ENCODE measurements at regions not wholly inside any gene's neighbourhood (a gene's known extent, or its start where the extent isn't known, plus 50 kb on each side); places are given as distances from the start of the nearest gene placed in this dataset.

DNA sequence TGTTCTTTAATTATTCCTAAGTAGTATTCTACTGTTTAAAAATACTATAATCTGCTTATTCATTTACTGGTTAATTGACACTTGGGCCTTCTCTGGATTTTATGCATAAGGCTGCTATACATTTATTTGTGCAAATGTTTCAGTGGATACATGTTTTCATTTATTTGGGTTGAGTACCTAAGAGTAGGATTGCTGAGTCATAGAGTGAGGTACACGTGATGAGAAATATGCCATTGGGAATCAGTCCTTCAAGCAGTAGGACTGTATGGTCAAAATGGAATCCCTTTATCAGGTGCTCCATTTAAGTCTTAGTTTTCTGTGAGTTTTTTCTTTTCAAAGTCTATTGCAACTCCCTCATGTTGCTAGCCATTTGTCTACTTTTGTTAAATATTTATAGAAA, 275.2 kb upstream of the SORL1-AS1 start:
- TF ChIP-seq FOXP2 (optimal IDR thresholded peaks at IDR 0.05; ENCODE audit: borderline replicate concordance, extremely low read depth, extremely low read length, insufficient read depth) (no peak), SIN3A (IDR thresholded peaks at IDR 0.05; ENCODE audit: borderline replicate concordance, insufficient read depth, low read length) (no peak), POLR2AphosphoS5 (IDR thresholded peaks at IDR 0.05; ENCODE audit: low read depth, low read length) (no peak), TAF1 (IDR thresholded peaks at IDR 0.05; ENCODE audit: borderline replicate concordance, insufficient read depth, low read length) (no peak)
- TF ChIP-seq, protein P1, sequence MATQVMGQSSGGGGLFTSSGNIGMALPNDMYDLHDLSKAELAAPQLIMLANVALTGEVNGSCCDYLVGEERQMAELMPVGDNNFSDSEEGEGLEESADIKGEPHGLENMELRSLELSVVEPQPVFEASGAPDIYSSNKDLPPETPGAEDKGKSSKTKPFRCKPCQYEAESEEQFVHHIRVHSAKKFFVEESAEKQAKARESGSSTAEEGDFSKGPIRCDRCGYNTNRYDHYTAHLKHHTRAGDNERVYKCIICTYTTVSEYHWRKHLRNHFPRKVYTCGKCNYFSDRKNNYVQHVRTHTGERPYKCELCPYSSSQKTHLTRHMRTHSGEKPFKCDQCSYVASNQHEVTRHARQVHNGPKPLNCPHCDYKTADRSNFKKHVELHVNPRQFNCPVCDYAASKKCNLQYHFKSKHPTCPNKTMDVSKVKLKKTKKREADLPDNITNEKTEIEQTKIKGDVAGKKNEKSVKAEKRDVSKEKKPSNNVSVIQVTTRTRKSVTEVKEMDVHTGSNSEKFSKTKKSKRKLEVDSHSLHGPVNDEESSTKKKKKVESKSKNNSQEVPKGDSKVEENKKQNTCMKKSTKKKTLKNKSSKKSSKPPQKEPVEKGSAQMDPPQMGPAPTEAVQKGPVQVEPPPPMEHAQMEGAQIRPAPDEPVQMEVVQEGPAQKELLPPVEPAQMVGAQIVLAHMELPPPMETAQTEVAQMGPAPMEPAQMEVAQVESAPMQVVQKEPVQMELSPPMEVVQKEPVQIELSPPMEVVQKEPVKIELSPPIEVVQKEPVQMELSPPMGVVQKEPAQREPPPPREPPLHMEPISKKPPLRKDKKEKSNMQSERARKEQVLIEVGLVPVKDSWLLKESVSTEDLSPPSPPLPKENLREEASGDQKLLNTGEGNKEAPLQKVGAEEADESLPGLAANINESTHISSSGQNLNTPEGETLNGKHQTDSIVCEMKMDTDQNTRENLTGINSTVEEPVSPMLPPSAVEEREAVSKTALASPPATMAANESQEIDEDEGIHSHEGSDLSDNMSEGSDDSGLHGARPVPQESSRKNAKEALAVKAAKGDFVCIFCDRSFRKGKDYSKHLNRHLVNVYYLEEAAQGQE (IDR thresholded peaks at IDR 0.05; ENCODE audit: insufficient read depth in 1 of 2, low read depth in 2 of 2, low read length in 2 of 2), result no peak

DNA sequence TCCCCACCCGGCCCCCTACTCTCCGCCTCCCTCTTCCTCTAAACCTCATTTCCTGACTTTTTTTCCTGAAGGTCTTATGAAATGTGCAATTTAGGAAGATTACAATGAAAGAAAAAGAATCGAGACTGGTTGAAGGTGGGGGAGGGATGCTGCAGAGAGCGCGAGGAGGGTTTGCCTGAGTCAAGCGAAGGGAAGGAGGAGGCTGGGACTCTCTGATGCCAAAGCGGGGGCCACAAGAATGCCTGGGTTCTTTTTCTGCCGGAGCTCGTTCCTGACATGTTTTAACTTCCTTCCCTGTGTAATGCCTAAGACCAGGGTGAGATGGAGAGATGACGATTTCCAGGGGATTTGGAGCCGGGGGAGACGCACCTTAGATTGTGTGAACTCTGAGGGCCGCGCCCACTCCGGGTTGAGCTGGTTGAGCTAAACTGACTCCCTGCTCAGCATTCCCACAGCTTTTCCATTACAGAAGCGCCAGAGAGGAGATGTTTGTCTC, 270.5 kb upstream of the SORL1-AS1 start:
- TF ChIP-seq FOXP2 (optimal IDR thresholded peaks at IDR 0.05; ENCODE audit: borderline replicate concordance, extremely low read depth, extremely low read length, insufficient read depth) (no peak), POLR2AphosphoS5 (IDR thresholded peaks at IDR 0.05; ENCODE audit: low read depth, low read length) (peak; percentile 50; the same call in 1 of the 2 replicates)

DNA sequence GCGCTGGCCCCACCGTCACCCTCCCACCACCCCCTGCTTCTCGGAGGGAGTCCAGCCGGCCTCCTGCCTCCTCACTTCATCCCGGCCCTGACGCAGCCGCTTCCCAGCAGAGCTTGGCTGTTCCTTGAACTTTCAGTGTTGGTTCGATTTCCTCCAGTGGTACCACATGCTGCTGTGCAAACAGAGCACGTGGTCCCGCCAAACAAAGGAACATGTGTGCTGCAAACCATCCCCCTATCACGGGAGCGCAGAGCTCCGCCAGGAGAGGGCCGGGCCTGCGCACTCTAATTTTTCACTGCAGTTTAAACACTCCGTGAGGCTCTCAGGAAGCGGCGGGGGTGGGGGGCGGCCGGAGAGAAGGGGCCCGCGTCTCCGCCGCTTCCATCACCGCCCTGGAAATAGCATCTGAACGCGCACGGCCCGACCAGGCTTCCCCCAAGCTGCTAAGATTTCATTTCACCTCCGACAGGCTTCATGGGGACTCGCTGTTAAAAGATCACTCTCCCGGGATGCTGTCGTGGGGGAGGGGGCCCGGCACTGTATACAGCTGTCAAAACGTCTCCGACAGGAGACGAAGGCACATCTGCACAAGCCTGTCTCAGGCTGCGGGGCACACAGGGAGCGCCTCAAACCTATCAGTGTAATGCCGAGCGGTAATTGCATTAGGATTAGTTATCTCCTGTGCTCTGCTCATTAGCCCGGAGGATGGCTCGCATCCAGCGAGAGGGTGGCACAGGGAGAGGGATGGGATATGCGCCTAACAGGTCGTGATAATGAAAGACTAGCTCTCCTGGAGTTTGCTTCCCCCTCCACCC, 269.9 kb upstream of the SORL1-AS1 start:
- no peak for TF ChIP-seq POLR2AphosphoS5 (IDR thresholded peaks at IDR 0.05; ENCODE audit: low read depth, low read length)
- TF ChIP-seq SIN3A (IDR thresholded peaks at IDR 0.05; ENCODE audit: borderline replicate concordance, insufficient read depth, low read length), result peak; percentile 97; the same call in 1 of the 2 replicates
- TF ChIP-seq FOXP2 (optimal IDR thresholded peaks at IDR 0.05; ENCODE audit: borderline replicate concordance, extremely low read depth, extremely low read length, insufficient read depth), result peak; percentile 79

DNA sequence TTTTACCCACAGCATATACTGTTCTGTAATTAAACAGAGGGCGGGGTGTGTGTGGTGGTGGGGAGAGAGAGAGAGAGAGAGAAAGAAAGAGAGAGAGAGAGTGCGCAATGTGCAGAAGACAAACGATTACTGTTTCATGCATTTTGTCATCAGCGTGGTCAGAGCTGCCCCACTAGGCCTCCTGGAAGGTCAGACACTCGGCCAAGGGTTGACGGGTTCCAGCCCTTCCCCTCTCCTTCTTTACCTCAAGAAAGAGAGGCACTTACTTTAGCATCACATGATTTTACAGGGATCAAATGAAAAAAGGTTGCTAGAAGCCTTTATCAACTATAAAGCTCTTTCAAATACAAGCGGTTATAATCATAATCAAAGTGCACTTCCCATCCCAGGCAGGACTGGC, 269.2 kb upstream of the SORL1-AS1 start:
- no peak for TF ChIP-seq TAF1 (IDR thresholded peaks at IDR 0.05; ENCODE audit: borderline replicate concordance, insufficient read depth, low read length)
- no peak for TF ChIP-seq POLR2AphosphoS5 (IDR thresholded peaks at IDR 0.05; ENCODE audit: low read depth, low read length)
- TF ChIP-seq, protein P1 (IDR thresholded peaks at IDR 0.05; ENCODE audit: insufficient read depth in 1 of 2, low read depth in 2 of 2, low read length in 2 of 2), result no peak
- TF ChIP-seq SIN3A (IDR thresholded peaks at IDR 0.05; ENCODE audit: borderline replicate concordance, insufficient read depth, low read length), result no peak
- no peak for TF ChIP-seq FOXP2 (optimal IDR thresholded peaks at IDR 0.05; ENCODE audit: borderline replicate concordance, extremely low read depth, extremely low read length, insufficient read depth)

DNA sequence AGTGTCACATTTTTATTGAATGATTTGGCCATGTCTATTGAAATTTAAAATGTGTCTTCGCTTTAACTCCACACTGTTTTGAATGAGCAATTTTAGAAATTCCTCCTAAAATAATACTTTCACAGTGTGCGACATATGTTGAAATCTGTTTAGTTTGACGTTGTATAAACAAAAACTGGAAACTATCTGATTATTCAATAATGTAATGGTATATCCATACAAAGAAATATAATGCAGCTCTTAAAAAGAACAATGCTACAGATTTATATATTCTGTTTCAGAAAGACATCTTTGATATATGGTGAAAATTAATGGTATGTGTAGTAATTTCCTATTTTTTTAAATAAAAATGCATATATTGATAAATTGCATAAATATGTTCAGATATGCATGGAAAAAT, 268.7 kb upstream of the SORL1-AS1 start:
- TF ChIP-seq SIN3A (IDR thresholded peaks at IDR 0.05; ENCODE audit: borderline replicate concordance, insufficient read depth, low read length), result no peak
- TF ChIP-seq POLR2AphosphoS5 (IDR thresholded peaks at IDR 0.05; ENCODE audit: low read depth, low read length), result no peak
- TF ChIP-seq, protein P1 (IDR thresholded peaks at IDR 0.05; ENCODE audit: insufficient read depth in 1 of 2, low read depth in 2 of 2, low read length in 2 of 2), result no peak

DNA sequence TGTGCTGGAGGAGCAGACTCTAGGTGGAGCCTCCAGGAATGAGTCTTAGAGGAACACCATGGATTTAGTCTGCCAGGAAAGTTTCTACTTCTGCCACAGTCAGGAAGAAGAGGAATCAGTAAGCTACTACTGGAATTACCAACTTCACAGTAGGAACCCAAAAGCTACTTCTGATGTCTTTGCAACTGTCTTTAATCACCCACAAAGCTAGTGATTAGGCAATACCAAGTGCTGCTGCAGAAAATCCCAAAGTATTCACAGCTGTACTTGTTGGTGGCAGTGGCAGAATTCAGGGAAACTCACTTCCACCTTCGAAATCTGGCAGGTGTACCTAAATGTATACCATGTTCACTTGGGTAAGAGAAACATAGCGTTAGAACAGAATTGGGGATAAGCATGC, 264.5 kb upstream of the SORL1-AS1 start:
- TF ChIP-seq, protein P1 (IDR thresholded peaks at IDR 0.05; ENCODE audit: insufficient read depth in 1 of 2, low read depth in 2 of 2, low read length in 2 of 2), result no peak
- TF ChIP-seq FOXP2 (optimal IDR thresholded peaks at IDR 0.05; ENCODE audit: borderline replicate concordance, extremely low read depth, extremely low read length, insufficient read depth), result no peak
- no peak for TF ChIP-seq SIN3A (IDR thresholded peaks at IDR 0.05; ENCODE audit: borderline replicate concordance, insufficient read depth, low read length)
- TF ChIP-seq TAF1 (IDR thresholded peaks at IDR 0.05; ENCODE audit: borderline replicate concordance, insufficient read depth, low read length), result no peak
- TF ChIP-seq POLR2AphosphoS5 (IDR thresholded peaks at IDR 0.05; ENCODE audit: low read depth, low read length), result no peak
